SK-N-SH (cell line): ENCODE measurements at regions not wholly inside any gene's neighbourhood (a gene's known extent, or its start where the extent isn't known, plus 50 kb on each side); places are given as distances from the start of the nearest gene placed in this dataset.

Source experiments
- CTCF ChIA-PET: fragments of 300-600, 350-600 bp; formaldehyde crosslinking; extraction: SDS; loops from one replicate; lab custom pipeline; 2021; lab: Yijun Ruan, JAX
- POLR2A ChIA-PET: fragments of 350-600 bp; sonication (Branson Sonifier 250); formaldehyde crosslinking; extraction: SDS; loops from one replicate; lab custom pipeline; 2020; ENCODE audit warnings: antibody characterized with exemption, inconsistent platforms; lab: Yijun Ruan, JAX
- DNase-seq: peaks from one replicate; pipeline ENCODE4 v3.0.0; 2012
- H2AFZ ChIP-seq: fragments of 200-600 bp; sonication (generic); 2 replicates; pipeline ENCODE4 v1.8.1; 2016; ENCODE audit warnings: antibody characterized with exemption, mild to moderate bottlenecking, low read depth
- H3F3A ChIP-seq: fragments of 200-600 bp; sonication (generic); replicated peaks from 2 replicates; pipeline ENCODE3; 2016; ENCODE audit warnings: antibody characterized with exemption, mild to moderate bottlenecking; ENCODE audit not compliant: insufficient read depth
- H3K27ac ChIP-seq, 2 experiments: fragments of 200-500 bp in 1 of 2; fragments of 200-600 bp in 1 of 2; sonication (Bioruptor generic) in 1 of 2; sonication (generic), shearing (Covaris generic) in 1 of 2; 2 replicates each; pipeline versions ENCODE4 v1.5.1 to v1.6.1; 2014 to 2016; ENCODE audit warnings: low read depth in 2 of 2, inconsistent platforms in 1 of 2, low read length in 1 of 2, mild to moderate bottlenecking in 1 of 2, mixed read lengths in 1 of 2
- H3K27me3 ChIP-seq: fragments of 200-600 bp; sonication (generic), shearing (Covaris generic); 2 replicates; pipeline ENCODE4 v1.6.1; 2016; ENCODE audit warnings: mixed run types; ENCODE audit not compliant: insufficient read depth
- H3K36me3 ChIP-seq, 2 experiments: fragments of 200-500 bp in 1 of 2; fragments of 200-600 bp in 1 of 2; sonication (Bioruptor generic) in 1 of 2; sonication (generic) in 1 of 2; replicated peaks in 1 of 2; 2 replicates each; pipeline versions ENCODE3 to v1.5.1; 2014 to 2016; ENCODE audit warnings: low read length in 1 of 2, mild to moderate bottlenecking in 1 of 2; ENCODE audit not compliant: insufficient read depth in 2 of 2, control insufficient read depth in 1 of 2
- H3K4me1 ChIP-seq, 2 experiments: fragments of 200-500 bp in 1 of 2; fragments of 200-600 bp in 1 of 2; sonication (Bioruptor generic) in 1 of 2; sonication (generic), shearing (Covaris generic) in 1 of 2; 2 replicates each; pipeline versions ENCODE4 v1.5.1 to v1.6.1; 2014 to 2016; ENCODE audit warnings: low read depth in 1 of 2, low read length in 1 of 2, mixed run types in 1 of 2; ENCODE audit not compliant: insufficient read depth in 2 of 2, control insufficient read depth in 1 of 2
- H3K4me2 ChIP-seq: fragments of 200-600 bp; sonication (generic), shearing (Covaris generic); 2 replicates; pipeline ENCODE4 v1.6.1; 2017; ENCODE audit warnings: mixed run types
- H3K4me3 ChIP-seq, 2 experiments: fragments of 200-500 bp in 1 of 2; fragments of 200-600 bp in 1 of 2; sonication (Bioruptor generic) in 1 of 2; sonication (generic), shearing (Covaris generic) in 1 of 2; 2 replicates each; pipeline versions ENCODE4 v1.5.1 to v1.8.1; 2014 to 2016; ENCODE audit warnings: low read depth in 2 of 2, inconsistent platforms in 1 of 2, low read length in 1 of 2, mild to moderate bottlenecking in 1 of 2, mixed read lengths in 1 of 2, moderate library complexity in 1 of 2
- H3K79me2 ChIP-seq: fragments of 200-600 bp; sonication (generic); 2 replicates; pipeline ENCODE4 v1.8.1; 2017; ENCODE audit warnings: mild to moderate bottlenecking; ENCODE audit not compliant: insufficient read depth
- H3K9ac ChIP-seq: fragments of 200-600 bp; sonication (generic); 2 replicates; pipeline ENCODE4 v1.6.1; 2017; ENCODE audit warnings: mixed run types
- H3K9me2 ChIP-seq: fragments of 200-600 bp; sonication (generic); 2 replicates; pipeline ENCODE4 v1.6.1; 2017; ENCODE audit warnings: mixed run types
- H3K9me3 ChIP-seq: fragments of 200-600 bp; sonication (generic); 2 replicates; pipeline ENCODE4 v1.6.1; 2017; ENCODE audit warnings: mixed run types, mild to moderate bottlenecking, moderate library complexity
- H4K20me1 ChIP-seq: fragments of 200-600 bp; sonication (generic); 2 replicates; pipeline ENCODE4 v1.6.1; 2017; ENCODE audit warnings: mild to moderate bottlenecking, mixed run types; ENCODE audit not compliant: insufficient read depth
- CTCF ChIP-seq: fragments of 200-600 bp; sonication (generic); IDR thresholded peaks from 2 replicates; pipeline ENCODE4 v1.6.1; 2017; ENCODE audit warnings: antibody characterized with exemption, mild to moderate bottlenecking, moderate library complexity
- ELF1 ChIP-seq: IDR thresholded peaks from 2 replicates; pipeline ENCODE4 v1.4.0; 2012
- FOXJ3 ChIP-seq: sonication (generic); formaldehyde crosslinking; IDR thresholded peaks from 2 replicates; pipeline ENCODE4 v1.5.1; 2020; ENCODE audit warnings: mild to moderate bottlenecking, missing genetic modification reagents
- FOXM1 ChIP-seq: IDR thresholded peaks from 2 replicates; pipeline ENCODE4 v1.4.0; 2012; ENCODE audit warnings: low read depth, mild to moderate bottlenecking
- GATA2 ChIP-seq: sonication (generic); formaldehyde crosslinking; IDR thresholded peaks from 2 replicates; pipeline ENCODE4 v1.5.0; 2020; ENCODE audit warnings: mild to moderate bottlenecking, missing genetic modification reagents
- JUND ChIP-seq: IDR thresholded peaks from 2 replicates; pipeline ENCODE4 v1.4.0; 2012
- MEF2A ChIP-seq: IDR thresholded peaks from 2 replicates; pipeline ENCODE4 v1.4.0; 2012; ENCODE audit warnings: low read depth, borderline replicate concordance
- RCOR1 ChIP-seq: fragments of 150-350 bp; IDR thresholded peaks from 2 replicates; pipeline ENCODE4 v1.6.1; 2017; ENCODE audit warnings: antibody characterized with exemption, low read length
- REST ChIP-seq: IDR thresholded peaks from 2 replicates; pipeline ENCODE4 v1.6.1; 2012; ENCODE audit warnings: mild to moderate bottlenecking, low read depth, low read length, moderate library complexity
- RFX5 ChIP-seq: IDR thresholded peaks from 2 replicates; pipeline ENCODE4 v1.6.1; 2012; ENCODE audit warnings: mild to moderate bottlenecking, improper control_type of control experiment, low read length
- RXRA ChIP-seq: IDR thresholded peaks from 2 replicates; pipeline ENCODE4 v1.4.0; 2012; ENCODE audit warnings: low read depth, mild to moderate bottlenecking, borderline replicate concordance
- SIN3A ChIP-seq: IDR thresholded peaks from 2 replicates; pipeline ENCODE4 v1.6.1; 2012; ENCODE audit warnings: low read depth, mild to moderate bottlenecking, low read length, moderate library complexity, borderline replicate concordance
- TEAD4 ChIP-seq: IDR thresholded peaks from 2 replicates; pipeline ENCODE4 v1.4.0; 2012; ENCODE audit warnings: mild to moderate bottlenecking, borderline replicate concordance; ENCODE audit not compliant: insufficient read depth
- YY1 ChIP-seq: IDR thresholded peaks from 2 replicates; pipeline ENCODE4 v1.4.0; 2012; ENCODE audit warnings: low read depth, mild to moderate bottlenecking
- WGBS: methylation state at CpG from one replicate; pipeline ENCODE4 v1.1.6; 2017; ENCODE audit warnings: low lambda C conversion rate; 5-methylcytosine and 5-hydroxymethylcytosine counted together
- TF ChIP-seq, protein P1 (sequence below): fragments of 150-350 bp; IDR thresholded peaks from 2 replicates; pipeline ENCODE4 v1.6.1; 2017; ENCODE audit warnings: antibody characterized with exemption, low read length, low read depth, borderline replicate concordance
- TF ChIP-seq, protein P2 (sequence below): IDR thresholded peaks from 2 replicates; pipeline ENCODE4; 2012

- 10% methylated on average over 4 of the region's 4 CpGs for WGBS
- no peaks in the 10 kb centered on the region for H4K20me1 ChIP-seq
- H3K36me3 ChIP-seq = no peaks in the 10 kb centered on the region
- no peaks in the 10 kb centered on the region for H3K9me2 ChIP-seq
- no peaks in the 10 kb centered on the region; the same call in 1 of the 2 replicates for H3K27me3 ChIP-seq
- H3K4me2 ChIP-seq = no peak overlapping the region
- no peaks in the 10 kb centered on the region for H3F3A ChIP-seq
- no peak overlapping the region for H3K4me3 ChIP-seq
- H3K9me3 ChIP-seq = no peaks in the 10 kb centered on the region
- no peak for TF ChIP-seq GATA2 (CRISPR knock-in tag)
- TF ChIP-seq JUND = no peak
- no peak for TF ChIP-seq RXRA
- no peak for TF ChIP-seq REST
- TF ChIP-seq RCOR1 = no peak
- no peak for TF ChIP-seq YY1
- TF ChIP-seq MEF2A = no peak
- no peak for TF ChIP-seq ELF1
- TF ChIP-seq, protein P1, sequence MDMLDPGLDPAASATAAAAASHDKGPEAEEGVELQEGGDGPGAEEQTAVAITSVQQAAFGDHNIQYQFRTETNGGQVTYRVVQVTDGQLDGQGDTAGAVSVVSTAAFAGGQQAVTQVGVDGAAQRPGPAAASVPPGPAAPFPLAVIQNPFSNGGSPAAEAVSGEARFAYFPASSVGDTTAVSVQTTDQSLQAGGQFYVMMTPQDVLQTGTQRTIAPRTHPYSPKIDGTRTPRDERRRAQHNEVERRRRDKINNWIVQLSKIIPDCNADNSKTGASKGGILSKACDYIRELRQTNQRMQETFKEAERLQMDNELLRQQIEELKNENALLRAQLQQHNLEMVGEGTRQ = no peak
- TF ChIP-seq CTCF = no peak
- no peaks in the 10 kb centered on the region for H3K4me1 ChIP-seq
- no peak for DNase-seq
- ChIA-PET POLR2A (no interaction called here), CTCF (interaction anchor here (1.1 to 1.6 kb wide), 3 partner anchors 16 to 307 kb away, joined by 4 to 6 read pairs (median 5); partner anchors contain the start of gene NIPSNAP2)
- no peak overlapping the region for H3K27ac ChIP-seq
- no peak overlapping the region for H2AFZ ChIP-seq
- H3K9ac ChIP-seq = no peak overlapping the region
- no peaks in the 10 kb centered on the region for H3K79me2 ChIP-seq
Measured at GRCh38 chr7:55657654-55658053, 85.4 kb upstream of the VOPP1 start.

DNA sequence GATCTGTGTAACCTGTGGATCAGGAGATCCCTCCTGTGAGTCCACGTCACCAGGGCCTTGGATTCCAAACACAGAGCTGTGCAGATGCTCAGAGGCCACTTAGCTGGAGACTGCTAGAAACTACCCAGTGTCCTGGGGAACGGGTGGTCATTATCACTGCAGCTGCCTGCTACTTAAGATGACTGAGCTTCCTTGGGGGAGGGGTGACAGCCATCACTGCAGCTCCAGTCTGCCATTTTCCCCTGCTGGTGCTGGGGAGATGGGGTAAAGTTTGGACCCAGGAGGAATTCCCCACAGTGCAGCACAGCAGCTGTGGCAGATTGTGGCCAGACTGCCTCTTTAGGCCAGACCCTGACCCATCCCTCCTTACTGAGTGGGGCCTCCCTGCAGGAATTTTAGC, 78.8 kb upstream of the VOPP1 start:
- H3K9me3 ChIP-seq = no peaks in the 10 kb centered on the region
- POLR2A ChIA-PET = no interaction called here
- TF ChIP-seq RFX5 = no peak
- TF ChIP-seq, protein P2, sequence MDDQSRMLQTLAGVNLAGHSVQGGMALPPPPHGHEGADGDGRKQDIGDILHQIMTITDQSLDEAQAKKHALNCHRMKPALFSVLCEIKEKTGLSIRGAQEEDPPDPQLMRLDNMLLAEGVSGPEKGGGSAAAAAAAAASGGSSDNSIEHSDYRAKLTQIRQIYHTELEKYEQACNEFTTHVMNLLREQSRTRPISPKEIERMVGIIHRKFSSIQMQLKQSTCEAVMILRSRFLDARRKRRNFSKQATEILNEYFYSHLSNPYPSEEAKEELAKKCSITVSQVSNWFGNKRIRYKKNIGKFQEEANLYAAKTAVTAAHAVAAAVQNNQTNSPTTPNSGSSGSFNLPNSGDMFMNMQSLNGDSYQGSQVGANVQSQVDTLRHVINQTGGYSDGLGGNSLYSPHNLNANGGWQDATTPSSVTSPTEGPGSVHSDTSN = no peak
- TF ChIP-seq TEAD4 = no peak
- no peak for TF ChIP-seq JUND
- TF ChIP-seq FOXJ3 (CRISPR knock-in tag) = no peak
- no peak for TF ChIP-seq ELF1
- TF ChIP-seq RXRA = no peak
- TF ChIP-seq FOXM1 = no peak
- no peak for TF ChIP-seq SIN3A
- TF ChIP-seq, all 33 proteins: peak for 0
- Histone ChIP-seq H3K36me3 (no peaks in the 10 kb centered on the region), H4K20me1 (no peaks in the 10 kb centered on the region), H3K27ac (no peak overlapping the region), H3K9me2 (no peaks in the 10 kb centered on the region), H3K9ac (no peak overlapping the region), H3K4me2 (no peak overlapping the region), H3K4me3 (no peak overlapping the region), H3K4me1 (no peaks in the 10 kb centered on the region), H2AFZ (no peak overlapping the region), H3K79me2 (no peaks in the 10 kb centered on the region), H3F3A (no peaks in the 10 kb centered on the region), H3K27me3 (no peaks in the 10 kb centered on the region; the same call in 1 of the 2 replicates)
- CTCF ChIA-PET = interaction anchor here (1.0 kb wide), 1 partner anchor 11 kb away, joined by 4 read pairs; no protein-coding TSS in a partner anchor
- 4% methylated on average over 2 of the region's 2 CpGs for WGBS
- no peak for DNase-seq
